ENCODE measurements at regions not wholly inside any gene's neighbourhood (a gene's known extent, or its start where the extent isn't known, plus 50 kb on each side); places are given as distances from the start of the nearest gene placed in this dataset.
"Not testable (repeated sequence)": the region's sequence is repeated elsewhere in the genome, so short reads cannot be mapped to it uniquely, and the experiment has no call there.

DNA sequence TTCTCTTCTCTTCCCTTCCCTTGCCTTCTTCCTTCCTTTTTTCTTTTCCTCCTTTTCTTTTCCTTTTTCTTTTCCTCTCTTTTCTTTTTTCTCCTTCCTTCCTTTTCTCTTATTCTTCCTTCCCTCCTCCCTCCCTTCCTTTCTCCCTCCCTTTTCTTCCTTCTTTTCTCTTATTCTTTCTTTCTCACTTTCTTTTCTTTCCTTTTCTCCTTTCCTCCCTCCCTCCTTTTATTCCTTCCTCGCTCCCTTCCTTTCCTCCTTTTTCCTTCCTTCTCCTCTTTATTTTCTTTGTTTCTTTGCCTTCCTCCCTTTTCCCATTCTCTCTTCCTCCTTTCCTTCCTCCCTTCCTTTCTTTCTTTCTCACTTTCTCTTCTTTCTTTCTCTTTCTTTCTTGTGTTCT lies 146.1 kb downstream of the ZNF92 start:
- not testable (repeated sequence) for DNase-seq

GRCh38 chr7:65545465-65546161 lies 172.0 kb downstream of the ZNF92 start:
- not testable (repeated sequence) for DNase-seq

GRCh38 chr7:65549589-65550443 lies 176.2 kb downstream of the ZNF92 start:
- DNase-seq = not testable (repeated sequence)

DNA sequence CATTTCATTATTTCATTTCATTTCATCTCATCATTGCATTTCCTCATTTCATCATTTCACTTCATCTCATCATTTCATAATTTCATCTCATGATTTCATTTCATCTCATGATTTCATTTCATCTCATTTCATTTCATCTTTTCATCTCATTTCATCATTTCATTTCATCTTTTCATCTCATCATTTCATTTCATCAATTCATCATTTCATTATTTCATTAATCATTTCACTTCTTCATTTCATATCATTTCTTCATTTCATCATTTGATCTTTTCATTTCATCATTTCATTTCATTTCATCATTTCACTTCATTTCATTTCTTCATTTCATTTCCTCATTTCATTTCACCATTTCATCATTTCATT lies 176.8 kb downstream of the ZNF92 start:
- DNase-seq = not testable (repeated sequence)

GRCh38 chr7:65551042-65551441 lies 177.4 kb downstream of the ZNF92 start:
- not testable (repeated sequence) for DNase-seq

DNA sequence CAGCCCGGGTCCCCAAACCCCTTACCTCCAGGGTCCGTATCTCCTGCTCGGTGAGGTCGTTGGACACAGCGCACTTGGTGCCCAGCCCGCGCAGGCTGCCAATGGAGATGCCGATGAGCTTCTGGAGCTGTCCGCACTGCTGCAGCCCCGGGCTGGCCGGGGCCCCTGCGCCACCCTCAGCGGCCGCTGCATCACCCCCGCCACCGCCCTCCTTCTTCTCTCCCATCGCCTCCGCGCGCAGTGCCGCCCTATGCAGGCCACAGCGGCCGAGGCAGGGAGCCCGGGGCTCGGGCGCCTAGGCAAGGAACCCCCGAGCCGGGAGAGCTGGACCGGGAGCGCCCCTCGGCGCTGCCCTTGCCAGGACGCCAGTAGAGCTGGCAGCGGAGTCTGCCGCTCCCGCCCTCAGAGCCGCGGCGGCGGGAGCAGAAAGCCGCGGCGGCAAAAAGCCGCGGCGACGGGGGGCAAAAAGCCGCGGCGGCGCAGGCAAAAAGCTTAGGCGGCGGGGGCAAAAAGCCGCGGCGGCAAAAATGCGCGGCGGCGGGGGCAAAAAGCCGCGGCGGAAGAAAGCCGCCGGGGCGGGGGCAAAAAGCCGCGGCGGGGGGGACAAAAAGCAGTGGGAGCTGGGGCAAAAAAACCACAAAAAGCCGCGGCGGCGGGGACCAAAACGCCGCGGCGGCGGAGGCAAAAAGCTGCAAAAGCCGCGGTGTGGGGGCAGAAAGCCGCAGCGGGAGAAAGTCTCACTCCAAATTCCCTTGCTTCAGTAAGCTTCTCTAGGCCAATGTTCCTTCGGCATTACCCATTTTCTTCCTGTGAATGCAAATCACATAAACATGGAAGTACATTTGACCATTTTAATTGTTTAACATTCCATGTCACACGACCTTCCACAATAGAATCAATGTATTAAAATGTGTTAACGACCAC lies 181.2 kb downstream of the ZNF92 start:
- DNase-seq = not testable (repeated sequence)

- not testable (repeated sequence) for DNase-seq
These were observed 184.9 kb downstream of the ZNF92 start for GRCh38 chr7:65558584-65558983.

DNA sequence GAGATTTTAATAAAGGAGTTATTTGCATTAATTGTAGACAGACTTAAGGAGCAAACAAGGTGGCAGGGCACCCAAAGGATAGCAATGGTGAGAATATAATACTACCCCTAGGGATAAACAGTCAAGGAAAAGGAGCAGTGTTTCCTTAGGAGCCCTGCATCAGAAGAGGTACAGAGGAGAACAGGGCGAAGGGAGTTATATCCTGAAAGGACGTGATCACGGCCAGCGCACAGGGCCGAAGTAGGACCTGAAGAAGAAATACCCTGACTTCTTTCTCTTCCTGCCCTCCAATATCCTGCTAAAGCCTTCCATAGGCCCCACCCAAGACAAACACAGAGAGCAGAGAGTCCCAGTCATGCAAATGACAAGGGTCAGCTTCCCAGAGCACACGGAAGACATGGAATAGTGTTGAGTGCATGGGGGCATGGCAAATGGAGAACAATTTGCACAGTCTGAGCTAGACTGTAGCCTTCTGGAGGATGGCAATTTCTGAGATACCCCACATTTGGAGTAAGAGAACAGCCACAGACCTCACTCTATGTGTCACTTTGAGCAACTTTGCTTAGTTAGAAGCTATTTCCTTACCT lies 188.2 kb downstream of the ZNF92 start:
- not testable (repeated sequence) for DNase-seq

- DNase-seq = not testable (repeated sequence)
These were observed 188.9 kb downstream of the ZNF92 start for GRCh38 chr7:65562522-65562921.

DNA sequence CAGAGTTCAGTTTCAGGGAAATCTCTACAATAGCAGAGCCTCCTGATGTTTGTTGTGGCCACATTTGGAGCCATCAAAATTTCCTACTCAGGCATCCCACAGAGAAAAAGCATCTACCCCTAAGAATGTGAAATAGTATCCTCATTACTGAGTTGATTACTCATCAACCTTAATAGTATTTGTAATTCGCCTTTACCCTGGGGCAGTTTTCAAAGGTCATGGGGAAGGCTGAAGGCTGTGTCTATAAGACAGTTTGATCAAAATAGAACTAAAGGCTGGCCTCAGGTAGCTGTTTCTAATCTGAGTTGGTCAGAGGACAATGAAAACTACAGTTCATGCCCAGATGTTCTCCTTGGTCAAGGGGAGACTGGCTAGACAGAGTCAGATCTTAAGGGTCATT lies 189.7 kb downstream of the ZNF92 start:
- not testable (repeated sequence) for DNase-seq

DNA sequence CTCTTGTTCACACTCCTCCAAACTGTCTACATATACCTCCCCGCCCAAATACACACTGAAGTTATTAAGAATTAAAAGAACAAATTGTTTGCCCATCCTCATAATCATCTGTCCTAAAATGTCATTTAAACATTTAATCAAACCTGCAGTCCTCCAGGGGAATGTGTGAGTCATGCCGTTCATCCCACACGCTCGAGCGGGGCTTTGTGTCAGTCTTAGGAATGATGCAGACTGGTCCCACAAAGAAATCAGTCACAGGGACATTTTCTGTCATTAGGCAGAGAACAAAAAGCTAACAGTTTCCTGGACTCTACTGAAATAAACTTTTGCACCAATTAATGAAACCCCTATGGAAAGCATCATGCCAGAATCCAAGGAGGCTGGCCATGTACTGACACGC lies 194.6 kb downstream of the ZNF92 start:
- DNase-seq = not testable (repeated sequence)

DNA sequence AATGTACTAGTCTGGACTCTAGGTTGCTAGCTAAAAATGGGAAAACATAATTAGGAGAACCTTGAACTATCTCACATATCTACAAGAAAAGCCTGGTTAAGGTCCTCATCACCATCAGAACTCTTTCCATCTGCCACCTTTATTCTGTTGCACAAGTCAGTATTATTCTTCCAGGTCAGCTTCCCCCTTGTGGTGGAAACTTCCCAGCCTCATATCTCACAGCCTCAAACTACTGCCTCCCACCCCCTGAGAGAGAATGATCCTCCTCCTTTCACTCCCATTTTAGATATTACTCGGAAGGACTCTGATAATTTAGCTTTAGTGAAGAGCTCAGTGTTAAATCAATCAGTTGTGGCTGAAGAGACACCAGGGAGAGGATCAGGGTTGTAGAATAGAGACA lies 197.3 kb downstream of the ZNF92 start:
- not testable (repeated sequence) for DNase-seq

DNA sequence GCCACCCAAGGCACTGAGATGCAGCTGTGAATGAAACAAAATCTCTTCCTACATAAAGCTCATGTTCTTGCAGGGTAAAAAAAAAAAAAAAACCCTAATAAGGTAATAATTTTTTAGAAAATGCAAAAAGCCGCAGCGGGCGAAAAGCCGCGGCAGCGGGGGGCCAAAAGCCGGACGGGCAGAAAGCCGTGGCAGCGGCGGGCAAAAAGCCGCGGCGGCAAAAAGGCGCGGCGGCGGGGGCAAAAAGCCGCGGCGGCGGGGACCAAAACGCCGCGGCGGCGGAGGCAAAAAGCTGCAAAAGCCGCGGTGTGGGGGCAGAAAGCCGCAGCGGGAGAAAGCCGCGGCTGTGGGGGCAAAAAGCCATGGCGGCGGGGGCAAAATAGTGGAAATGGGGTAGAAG lies 198.9 kb downstream of the ZNF92 start:
- not testable (repeated sequence) for DNase-seq

- not testable (repeated sequence) for DNase-seq
These were observed 202.7 kb downstream of the ZNF92 start for GRCh38 chr7:65576370-65576769.

DNA sequence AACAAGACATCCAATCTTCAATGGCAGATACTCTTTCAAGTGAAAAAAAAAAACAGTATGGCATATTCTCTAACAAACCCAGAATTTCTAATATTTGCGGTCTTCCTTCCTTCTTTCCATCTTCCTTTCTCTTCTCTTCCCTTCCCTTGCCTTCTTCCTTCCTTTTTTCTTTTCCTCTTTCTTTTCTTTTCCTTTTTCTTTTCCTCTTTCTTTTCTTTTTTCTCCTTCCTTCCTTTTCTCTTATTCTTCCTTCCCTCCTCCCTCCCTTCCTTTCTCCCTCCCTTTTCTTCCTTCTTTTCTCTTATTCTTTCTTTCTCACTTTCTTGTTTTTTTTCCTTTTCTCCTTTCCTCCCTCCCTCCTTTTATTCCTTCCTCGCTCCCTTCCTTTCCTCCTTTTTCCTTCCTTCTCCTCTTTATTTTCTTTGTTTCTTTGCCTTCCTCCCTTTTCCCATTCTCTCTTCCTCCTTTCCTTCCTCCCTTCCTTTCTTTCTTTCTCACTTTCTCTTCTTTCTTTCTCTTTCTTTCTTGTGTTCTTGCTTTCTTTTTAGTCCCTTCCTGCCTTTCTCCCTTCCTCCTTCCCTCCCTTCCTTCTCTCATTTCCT lies 209.0 kb downstream of the ZNF92 start:
- not testable (repeated sequence) for DNase-seq

DNA sequence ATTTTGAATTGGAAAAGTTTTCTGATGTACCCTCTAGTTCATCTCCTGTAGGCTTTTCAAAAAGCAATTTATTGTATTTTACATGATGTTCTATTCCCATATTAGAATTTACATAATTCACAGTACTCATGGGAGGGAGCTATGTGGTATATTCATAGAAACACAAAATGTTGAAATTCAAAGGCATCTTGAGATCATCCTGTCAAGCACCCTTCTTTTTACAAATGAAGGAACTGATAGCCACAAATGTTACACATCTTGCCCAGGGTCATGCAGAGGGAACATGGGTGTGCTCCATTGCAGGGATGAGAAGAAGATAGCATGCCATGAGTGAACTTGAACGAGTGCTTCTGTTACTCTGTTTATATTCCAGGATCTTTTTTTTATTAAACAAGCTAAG lies 228.8 kb downstream of the ZNF92 start:
- not testable (repeated sequence) for DNase-seq

GRCh38 chr7:65609131-65609530 lies 235.5 kb downstream of the ZNF92 start:
- DNase-seq = no peak

DNA sequence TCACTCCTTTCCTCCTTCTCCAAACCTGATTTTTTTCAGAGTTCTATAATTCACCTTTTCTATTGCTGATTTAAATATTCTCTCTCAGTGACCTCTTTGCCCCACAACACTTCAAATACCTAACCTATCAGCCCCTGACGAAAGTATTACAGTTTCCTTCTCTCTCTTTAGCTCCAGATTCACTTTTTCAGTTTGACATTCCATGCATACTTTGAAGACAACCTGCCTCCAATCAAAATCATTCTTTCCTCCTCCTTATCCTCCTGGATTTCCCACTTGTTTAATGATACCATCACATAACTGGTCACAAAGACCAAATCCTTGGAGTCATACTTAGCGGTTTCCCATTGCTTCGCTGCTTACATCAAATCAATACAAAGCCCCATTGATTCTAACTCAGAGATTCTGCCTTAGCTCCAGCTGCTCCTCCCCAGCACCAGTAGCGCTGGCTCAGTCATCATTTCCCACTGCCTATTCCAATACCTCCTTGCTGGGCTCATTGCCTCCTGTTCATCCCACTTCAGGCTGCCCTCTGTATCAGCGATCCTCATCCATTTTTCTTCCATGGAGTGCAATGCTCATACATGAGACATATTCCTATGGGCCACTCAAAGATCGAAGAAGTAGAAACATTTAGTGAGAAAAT lies 240.1 kb downstream of the ZNF92 start:
- not testable (repeated sequence) for DNase-seq

- DNase-seq = not testable (repeated sequence)
These were observed 242.5 kb downstream of the ZNF92 start for GRCh38 chr7:65616111-65616510.

GRCh38 chr7:65620216-65620615 lies 246.6 kb downstream of the ZNF92 start:
- DNase-seq = not testable (repeated sequence)

DNA sequence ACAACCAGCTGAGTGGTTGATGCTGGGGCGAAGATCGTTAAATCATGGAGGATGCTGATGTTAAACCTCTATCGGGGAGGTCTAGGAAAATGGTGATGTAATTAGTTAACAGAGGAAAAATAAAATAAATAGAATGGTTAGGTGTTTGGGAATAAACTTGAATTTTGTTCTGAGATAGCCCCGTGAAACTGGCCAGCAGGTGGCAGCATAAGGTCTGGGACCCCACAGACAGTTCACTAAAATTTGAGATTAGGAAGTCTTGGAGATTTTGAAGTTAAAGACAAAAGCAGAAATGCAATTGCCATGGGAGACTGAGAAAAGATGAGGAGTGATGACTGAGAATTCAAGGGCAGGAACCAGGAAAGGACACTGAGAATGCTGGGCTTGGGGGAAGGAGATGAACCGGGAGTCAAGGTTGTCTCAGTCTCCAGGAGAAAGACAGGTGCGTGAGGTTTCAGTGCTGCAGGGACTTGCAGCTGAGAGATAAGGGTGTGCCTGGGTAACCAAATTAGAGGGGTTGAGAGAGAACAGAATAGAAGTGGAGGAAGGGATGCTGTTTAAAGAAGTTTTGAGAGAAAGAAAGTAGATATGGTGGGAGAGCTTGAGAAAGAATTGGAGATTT lies 248.0 kb downstream of the ZNF92 start:
- DNase-seq = peak; percentile 7

Data from NCI-H2029 treated with DMSO at 0.1 percent for 48 hours (cell line).